GM18867 (cell line): ENCODE measurements at regions not wholly inside any gene's neighbourhood (a gene's known extent, or its start where the extent isn't known, plus 50 kb on each side); places are given as distances from the start of the nearest gene placed in this dataset.

Experiments
- ATAC-seq: cut with Tn5 transposase; IDR thresholded peaks from one replicate; pipeline ENCODE4 v1.9.1; 2021; ENCODE audit warnings: mild to moderate bottlenecking, moderate library complexity; ENCODE audit not compliant: unreplicated experiment

- ATAC-seq, result no peak
Measured at GRCh38 chr9:74303945-74304344, 193.2 kb upstream of the RORB start.

- no peak for ATAC-seq
Measured at GRCh38 chr9:74304598-74304997, 192.5 kb upstream of the RORB start.

- no peak for ATAC-seq
Measured at GRCh38 chr9:74309654-74310053, 187.5 kb upstream of the RORB start.

GRCh38 chr9:74317235-74317634 is 179.9 kb upstream of the RORB start:
- ATAC-seq, result no peak

- ATAC-seq, result no peak
Measured at GRCh38 chr9:74321396-74321795, 175.7 kb upstream of the RORB start.

DNA sequence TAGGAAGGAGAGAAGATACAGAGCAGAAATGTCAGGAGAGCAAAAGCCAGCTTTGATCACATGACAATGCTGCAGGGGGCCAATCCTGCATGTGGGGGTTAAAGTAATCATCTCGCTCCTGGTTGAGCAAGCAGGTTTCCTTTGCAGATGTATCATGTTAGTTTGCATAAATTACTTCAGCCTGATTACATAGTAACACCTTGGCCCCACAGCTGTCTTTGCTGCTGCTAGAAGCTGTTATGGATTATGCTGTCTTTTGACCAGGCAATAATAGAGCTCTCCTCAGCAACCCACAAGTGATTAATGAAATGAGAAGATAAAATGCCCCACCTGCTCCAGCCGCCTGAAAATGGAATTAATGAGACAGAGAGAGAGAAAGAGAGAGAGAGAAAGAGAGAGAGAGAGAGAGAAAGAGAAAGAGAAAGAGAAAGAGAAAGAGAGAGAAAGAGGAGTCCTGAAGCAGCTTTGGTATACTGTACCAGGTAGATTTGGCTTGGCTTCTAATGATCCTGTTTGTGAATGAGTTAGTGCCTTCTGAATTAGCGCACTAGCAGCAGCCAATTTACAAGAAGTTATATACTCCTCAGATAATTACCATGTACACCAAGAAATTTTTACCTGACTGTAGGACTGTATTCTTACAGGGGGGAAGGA is 174.3 kb upstream of the RORB start:
- peak; percentile 74 for ATAC-seq

DNA sequence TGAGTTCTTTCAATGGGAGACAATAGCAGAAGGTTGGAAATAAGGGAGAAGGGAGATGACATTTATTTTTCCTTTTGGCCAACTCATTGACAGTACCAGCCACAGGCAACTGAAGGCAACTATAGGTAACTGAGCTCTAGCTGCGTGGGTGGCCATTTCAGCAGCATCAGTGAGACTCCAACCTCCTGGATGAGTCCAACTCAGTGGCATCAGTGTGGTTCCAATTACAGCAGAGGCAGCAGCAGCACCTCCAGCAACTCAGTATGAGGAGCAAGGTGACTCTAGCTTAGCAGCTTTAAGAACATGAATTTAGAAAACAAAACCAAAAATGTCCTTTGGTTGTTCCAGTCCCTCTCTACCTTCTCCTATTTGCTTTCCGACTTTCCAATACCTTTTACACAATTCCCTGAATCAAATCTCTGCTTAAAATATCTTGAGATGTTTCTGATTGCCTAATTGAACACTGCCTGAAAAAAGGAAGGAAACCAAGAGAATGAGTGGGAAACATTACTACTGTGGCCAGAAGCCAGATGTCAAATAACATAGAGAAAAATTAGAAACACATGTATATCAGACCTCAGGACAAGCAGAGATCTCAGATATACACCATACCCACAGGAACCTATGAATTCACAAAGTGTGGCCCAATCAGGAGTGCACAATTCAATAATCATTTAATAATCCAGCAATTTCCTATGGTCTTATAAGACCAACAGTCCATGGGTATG is 166.5 kb upstream of the RORB start:
- no peak for ATAC-seq

GRCh38 chr9:74331607-74332006 is 165.5 kb upstream of the RORB start:
- no peak for ATAC-seq

GRCh38 chr9:74333384-74334032 is 163.6 kb upstream of the RORB start:
- no peak for ATAC-seq

- no peak for ATAC-seq
Measured at GRCh38 chr9:74334271-74334670, 162.9 kb upstream of the RORB start.

GRCh38 chr9:74336161-74336560 is 161.0 kb upstream of the RORB start:
- no peak for ATAC-seq

GRCh38 chr9:74348777-74349176 is 148.4 kb upstream of the RORB start:
- ATAC-seq, result no peak

DNA sequence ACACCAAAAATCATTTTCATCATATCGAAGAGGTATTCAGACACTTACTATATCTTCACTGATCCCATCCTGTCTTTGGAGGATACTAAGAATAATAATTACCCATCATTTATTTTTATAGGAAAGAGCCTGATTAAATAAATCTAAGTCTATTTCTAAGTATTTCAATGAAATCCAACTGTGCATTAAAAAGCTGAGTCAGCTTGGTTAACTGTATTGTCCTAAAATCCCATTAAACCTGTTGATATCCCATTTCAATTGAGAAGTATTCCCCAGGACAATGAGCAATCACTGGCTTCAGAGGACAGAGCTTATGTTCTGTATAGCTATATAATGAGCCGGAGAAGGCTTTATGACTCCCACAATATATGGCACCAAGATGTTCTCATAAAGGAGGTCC is 142.0 kb upstream of the RORB start:
- no peak for ATAC-seq

GRCh38 chr9:74357577-74357976 is 139.6 kb upstream of the RORB start:
- ATAC-seq, result no peak

DNA sequence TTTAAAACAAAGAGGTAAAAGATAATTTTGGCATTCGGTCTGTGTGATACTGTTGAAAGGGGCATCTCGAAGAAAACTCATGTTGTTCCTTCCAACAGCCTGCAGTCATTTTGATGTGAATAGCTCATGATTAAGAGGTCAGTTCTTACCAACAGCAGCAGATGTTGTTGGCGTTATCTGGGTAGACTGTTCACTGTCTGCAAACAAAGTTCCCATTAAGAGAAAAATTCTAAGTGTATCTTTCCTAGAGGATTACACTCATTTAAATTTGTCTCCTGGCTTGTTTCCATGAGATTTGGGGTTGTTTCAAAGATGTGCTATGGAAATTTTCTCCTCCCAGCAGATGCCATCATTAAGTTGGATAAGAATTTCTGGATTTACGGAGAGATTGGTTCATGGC is 138.2 kb upstream of the RORB start:
- ATAC-seq, result no peak

DNA sequence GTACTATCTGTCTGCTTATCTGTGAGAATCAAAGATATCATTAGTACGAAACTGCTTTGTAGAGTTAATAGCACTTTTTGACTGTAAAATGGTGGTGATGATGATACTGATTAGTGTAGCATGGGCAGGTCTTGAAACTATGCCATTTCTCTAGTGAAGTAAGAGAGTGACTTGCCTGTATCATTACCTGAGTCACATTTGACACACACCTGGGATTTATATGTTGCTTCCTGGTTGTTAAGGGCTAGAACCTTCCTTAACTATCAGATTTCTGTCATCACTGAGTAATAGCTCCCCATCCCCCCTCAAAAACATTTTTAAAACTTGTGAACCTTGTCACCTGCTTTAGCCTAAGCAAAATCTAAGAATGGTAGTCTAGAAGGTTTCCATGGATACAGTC is 135.6 kb upstream of the RORB start:
- no peak for ATAC-seq

GRCh38 chr9:74362423-74362822 is 134.7 kb upstream of the RORB start:
- no peak for ATAC-seq

DNA sequence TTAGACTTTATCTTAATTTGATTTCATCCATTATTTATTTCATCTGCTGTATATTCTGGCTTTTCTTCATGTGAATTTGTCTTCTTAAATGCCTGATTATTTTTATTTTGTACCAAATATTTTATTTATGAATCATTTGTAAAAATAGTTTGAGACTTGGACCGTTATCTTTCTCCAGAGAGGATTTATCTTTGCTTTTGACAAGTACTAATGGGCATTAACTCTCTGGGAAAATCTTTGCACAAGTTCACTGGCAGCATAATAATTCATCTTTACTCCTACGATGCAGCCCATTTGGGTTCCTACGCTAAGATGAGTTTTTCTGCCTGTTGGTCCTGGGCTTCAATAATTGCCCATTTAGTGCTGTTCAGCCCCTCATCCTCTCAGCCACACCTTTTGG is 131.0 kb upstream of the RORB start:
- no peak for ATAC-seq

- no peak for ATAC-seq
Measured at GRCh38 chr9:74369844-74370243, 127.3 kb upstream of the RORB start.

DNA sequence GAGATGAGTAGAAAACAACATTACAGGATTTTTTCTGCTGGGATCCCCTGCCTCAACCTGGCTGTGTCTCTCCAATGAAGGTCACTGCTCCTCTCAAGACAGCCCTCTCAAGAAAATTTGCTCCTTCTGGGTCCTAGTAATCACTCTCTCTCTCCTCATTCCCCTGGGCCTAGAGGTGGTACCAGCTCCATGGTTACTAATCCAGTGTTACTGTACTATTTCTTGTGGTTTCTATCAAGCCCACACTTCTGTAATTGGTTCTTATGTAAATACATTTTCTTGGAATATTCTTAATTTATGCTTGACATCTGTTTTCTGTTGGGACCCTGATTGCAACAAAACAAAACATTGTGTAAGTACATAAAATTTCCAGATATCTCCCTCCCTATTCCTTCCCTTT is 123.8 kb upstream of the RORB start:
- ATAC-seq, result no peak

DNA sequence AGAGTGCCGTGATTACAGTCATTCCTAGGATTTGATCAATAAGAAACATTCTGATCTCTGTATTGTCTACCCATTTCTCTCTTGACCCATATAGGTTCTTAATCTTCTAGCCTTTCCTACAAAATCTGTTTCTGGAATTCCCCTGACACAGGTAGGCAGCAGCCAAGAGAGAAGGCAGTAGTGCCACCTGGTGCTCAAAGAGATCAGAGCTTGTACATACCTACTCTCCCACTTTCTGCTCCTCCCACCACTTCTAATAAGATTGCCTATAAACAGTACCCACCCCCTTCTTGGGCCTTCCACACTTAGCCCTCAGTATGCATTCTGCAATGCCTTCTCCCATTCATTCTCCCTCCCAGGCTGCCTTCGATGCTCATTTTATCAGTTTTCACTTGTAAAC is 117.4 kb upstream of the RORB start:
- ATAC-seq, result peak; percentile 80

DNA sequence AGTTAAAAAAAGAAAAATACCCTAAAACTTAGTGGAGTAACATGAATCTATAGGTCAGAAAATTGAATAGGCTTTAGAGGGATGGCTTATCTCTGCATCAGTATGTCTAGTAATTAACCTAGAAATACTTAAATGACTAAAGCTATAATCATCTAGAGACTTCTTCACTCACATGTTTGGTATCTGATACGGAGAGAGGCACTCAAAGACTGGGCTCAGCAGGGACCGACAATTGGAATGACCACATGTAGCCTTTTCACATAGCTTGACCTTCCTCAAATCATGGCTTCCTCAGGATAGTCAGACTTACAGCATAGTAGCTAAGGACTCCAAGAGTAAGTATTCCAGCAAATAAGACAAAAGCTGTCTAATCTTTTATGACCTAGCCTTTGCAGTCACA is 105.3 kb upstream of the RORB start:
- ATAC-seq, result no peak
